ENCODE measurements at regions not wholly inside any gene's neighbourhood (a gene's known extent, or its start where the extent isn't known, plus 50 kb on each side); places are given as distances from the start of the nearest gene placed in this dataset.

DNA sequence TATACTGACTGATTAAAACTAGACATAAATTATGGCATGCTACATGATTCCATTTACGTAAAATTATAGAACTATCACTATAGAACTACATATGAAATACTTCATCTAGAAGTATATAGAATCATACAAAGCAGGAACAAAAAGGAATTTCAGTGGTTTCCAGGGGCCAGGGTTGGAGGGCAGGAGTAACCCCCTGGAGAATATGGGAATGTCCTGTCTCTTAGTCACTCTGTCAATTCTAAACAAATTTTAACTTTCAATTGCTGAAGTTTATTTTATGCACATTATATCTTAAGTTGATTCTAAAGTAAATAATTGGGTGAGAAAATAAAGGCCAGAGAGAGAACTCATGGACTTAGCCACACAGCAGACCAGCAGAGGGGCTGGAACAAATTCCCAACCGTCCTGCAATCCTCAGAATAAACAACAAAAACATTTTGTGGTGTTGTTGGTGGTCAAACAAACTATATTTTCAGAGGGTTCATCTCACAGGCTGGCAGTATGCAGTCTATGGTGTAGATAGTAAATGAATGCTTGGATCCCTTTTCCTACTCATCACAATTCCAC is 476.9 kb upstream of the SLIT2 start:
- DNase-seq = peak; percentile 41

DNA sequence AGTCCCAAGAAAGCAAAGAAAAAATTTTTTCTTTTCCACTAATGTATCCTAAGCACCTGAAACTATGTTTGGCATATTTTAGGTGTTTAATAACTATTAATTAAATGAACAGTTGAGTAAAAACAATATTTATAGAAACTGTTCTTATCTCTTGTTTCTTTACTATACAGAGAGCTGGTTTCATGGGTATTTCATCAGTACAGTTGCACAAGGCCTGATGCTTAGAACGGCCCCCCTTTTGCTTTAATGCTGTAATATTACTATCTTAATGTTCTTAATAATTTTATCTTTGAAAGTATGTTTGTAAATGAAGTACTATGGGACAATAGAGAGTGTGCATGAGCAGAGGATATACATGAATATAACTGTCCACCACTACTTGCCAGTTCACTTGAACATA is 479.1 kb upstream of the SLIT2 start:
- DNase-seq = no peak

DNA sequence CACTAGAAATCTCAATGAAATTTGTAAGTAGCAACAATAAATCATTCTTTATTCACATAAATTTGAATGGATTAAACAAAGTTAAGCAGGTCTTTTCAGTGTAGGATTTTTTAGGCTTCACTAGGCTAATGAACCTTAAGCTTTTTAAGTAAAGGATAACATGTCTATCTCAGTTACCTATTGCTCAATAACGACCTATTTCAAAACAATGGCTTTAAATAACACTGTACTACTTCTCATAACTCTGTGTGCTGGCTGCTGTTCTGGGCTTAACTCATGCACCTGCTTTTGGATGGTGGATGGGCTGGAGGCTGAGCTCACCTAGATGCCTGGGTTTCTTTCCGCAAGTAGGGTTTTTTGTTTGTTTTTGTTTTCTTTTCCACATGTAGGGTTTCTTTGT is 495.0 kb upstream of the SLIT2 start:
- no peak for DNase-seq

DNA sequence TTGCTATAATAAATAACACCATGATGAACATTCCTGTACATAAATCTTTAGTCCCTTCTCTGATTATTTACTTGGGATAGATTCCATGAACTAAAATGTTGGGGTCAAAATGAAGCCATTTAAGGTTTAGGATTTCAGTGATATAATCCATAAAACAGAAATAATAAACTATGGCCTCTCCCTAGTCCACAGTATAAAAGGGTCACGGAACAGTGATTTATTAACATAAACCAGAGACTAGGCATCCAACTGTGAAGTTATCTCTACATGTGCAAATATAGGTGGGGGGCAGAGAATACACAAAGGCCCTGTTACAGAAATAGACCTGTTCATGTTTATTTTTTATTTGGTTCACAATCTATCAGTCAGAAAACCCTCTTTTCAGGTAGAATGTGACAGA is 499.1 kb upstream of the SLIT2 start:
- peak; percentile 40 for DNase-seq

DNA sequence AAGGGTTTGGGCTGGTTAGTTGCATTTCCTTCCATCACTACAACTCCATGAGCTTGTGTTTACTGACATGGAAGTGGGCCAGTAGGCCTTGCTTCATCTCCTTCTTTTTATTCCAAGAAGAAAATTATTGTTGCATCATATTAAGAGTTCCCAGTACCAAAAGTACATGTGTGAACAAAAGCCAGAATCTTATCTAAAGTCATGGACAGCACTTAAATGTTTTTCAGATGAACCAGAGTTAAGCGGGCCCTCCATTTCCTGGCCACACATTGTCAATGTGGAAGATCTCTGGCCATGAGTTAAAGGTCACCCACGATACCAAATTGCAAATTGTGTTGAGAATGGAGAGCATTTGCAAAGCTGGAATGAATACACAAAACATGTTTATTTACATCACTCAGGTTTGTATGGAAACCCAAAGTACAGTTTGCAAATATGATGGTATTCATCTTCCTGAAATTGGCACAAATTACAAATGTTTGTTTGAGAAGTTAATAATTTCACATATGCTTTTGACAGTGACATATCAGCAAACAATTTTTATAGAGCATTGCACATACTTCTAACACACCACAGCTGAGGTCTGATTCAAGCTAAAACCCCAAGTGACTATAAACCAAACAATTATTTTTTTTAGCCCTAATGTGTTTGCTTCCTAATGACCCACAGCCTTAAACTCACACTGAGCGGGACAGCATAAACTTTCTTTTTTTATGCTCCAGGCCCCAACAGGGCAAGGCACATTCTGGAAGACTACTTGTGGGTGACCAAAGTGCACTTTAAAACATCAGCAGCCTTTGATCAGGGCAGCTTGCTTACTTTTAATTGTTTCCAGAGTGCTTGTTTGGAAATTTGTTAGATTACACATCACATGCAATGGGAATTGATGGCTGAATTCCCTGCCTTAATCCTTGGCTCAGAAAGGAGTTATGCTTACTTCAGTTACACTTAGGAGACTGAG is 502.9 kb upstream of the SLIT2 start:
- peak; percentile 87 for DNase-seq

DNA sequence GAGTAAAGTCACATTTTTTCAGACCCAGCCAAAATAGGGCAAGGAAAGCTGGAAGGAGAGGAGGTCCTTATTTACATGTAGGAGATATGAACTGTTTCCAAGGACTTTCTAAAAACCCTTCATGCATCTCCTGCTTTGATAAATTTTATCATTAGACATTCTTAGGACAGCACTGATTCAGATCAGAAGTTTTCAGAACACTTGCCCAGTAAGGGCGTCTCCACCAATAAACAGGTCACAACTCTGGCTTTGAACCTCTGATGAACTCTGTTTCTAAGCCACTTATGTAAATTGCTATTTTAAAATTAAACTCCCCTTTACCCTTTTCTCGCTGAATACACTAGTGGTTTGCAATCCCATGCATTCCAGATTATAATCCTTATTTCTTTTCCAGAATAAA is 505.3 kb upstream of the SLIT2 start:
- no peak for DNase-seq

DNA sequence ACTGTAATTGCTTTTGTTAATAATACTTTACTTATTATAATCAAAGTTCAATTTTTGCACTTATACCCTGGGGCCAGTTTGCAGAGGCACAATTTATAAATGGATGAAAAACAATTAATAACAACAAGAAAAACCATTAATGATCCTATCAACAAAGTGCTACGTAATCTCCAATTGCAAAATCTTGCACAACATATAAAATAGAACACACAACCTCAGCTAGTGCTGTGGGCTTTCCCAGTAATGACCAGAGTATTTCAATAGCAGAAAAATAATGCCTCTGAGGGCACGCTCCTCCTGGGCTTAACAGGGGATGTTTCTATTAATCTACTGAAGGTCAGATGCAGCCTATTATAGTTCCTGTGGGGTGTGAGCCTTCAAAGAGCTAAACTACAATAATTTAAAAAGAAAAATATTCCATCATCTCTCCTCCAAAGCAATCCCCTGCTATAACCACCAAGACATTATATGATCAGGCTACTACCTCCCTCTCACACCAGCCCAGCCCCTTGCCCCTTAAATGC is 508.5 kb upstream of the SLIT2 start:
- no peak for DNase-seq

DNA sequence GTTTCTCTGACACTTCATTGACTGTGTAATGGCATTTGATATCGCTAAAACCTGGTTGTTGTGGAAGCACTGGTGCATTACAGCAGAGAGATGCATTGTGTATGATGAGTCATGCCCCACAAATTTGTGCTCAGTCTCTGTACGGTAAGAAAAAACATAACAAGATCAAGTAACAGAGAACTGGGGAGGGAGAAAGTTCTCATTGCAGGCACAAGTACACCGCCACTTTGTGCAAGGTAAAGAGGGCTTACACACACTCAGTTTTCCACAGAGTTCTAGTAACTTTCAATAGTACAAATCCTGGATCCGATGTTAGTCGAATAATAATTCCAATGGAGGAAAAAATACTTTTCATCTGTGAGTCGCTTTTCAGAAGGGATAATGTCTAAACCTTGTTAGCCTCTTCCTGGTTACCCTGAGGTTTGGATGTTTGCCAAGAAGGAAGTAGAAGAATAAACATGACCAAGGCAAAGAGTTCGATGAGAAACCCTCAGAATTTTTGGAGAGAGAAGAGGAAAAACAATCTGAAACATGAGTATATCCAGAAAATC is 512.5 kb upstream of the SLIT2 start:
- peak; percentile 87 for DNase-seq

DNA sequence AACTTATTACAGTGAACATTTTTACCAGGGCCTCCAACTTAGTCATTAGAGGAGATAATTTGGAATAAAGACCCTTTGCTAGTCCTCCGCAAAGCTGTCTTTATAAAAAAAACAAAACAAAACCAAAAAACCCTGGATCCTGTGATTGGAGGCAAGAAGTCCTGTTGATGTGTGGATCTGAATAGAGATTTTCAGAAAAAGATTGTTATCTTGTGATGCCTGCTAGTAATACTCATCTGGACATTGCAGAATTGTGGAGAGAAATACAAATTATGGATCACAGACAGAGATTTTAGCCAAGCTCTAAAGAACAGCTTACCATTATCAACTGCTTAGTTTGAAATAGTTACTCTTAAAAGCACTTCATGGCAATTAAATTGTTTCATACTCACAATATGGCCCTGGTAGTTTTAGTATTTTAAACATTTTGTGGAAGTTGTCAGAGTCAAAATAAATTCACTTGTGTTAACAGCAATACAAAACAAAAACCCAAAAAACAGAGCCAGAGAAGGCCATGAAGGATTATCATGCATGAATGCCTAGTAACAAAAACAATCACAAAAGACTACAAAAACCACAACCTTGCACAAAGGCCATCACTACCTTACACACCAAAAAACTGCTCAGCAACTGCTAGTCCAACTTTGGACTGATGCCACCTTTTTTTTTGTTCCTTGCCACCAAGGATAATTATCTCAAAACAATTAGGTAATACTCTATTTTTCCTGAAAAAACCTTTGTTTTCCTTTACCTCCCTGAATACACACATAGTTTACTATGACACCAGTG is 514.5 kb upstream of the SLIT2 start:
- DNase-seq = no peak

DNA sequence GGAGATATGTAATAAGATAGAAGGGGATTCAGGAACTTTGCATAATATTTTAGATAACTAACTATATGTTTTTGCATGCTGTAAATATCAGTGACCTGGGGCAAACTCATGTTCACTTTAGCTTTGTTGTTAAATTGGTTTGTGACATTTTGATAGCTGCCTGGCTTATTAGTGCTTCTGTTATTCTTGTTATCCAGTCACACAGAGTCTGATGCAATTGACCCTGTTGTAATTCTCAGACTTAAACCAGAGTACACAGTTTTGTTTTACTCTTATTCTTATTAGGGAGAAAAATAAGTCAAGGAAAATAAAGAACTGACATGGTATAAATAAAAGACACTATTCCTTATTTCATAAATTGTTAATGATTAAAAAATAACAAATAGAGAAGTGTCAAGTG is 516.7 kb upstream of the SLIT2 start:
- DNase-seq = no peak

DNA sequence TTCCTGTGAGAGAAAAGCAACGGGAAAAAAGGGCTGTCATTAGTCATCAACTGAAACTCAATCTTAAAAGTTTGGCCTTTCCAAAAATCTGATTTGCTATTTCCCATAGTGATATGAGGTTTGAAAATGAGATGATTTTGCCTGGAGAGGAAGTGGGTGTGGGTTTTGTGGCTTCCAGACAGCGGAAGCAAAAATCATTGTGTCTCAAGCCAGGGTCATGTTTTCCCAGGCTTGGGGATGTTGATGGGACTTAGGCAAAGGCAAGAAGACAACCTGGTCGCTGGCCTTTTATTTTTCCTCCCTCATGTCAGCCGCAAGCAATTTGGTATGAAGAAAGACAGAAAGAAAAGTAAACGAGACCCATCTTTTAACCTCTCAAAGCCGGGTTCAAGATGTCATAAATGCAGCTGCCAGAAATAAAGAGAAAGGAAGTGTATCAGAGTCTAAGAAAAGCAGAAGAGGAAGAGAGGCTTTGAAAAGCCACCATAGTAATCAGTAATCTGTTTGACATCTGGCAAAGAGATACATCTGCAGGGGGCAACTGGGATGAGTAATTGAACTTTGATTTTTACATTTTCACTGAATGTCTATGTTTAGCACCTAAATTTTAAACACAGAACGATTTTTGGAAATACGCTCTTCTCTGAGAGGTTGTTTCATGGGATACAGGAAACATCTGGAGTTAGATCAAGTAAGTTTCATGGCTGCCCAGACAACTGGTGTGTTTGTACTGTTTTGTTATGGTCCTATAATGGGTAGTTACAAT is 521.6 kb upstream of the SLIT2 start:
- DNase-seq = peak; percentile 61

DNA sequence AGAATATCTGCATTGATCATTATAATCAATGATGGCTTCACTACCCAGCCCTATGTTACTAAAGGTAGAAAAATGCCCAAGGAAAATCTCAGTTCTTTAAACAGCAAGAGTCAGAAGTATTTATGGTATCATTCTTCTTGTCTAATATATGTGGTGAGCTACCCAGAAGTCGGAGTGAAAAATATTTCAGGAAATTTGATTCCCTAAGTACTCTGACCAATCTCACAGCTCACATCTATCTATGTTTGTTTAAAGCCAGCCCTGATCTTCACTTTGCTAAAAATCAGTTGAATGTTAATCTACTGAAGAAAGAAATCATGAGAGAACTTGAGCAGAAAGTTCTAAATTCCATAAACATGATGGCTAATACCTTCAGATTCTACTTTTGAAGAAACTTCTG is 522.9 kb upstream of the SLIT2 start:
- no peak for DNase-seq

DNA sequence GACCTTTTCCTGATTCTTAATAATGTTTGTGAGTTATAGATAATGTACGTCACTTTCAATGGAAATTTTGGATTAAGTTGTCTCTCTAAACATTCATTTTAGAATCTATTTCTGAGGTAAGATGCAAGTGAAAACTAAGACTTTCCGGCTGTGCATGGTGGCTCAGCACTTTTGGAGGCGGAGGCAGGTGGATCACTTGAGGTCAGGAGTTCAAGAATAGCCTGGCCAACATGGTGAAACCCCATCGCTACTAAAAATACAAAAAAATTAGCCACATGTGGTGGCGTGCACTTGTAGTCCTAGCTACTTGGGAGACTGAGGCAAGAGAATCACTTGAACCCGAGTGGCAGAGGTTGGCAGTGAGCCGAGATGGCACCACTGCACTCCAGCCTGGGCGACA is 524.6 kb upstream of the SLIT2 start:
- DNase-seq = no peak

DNA sequence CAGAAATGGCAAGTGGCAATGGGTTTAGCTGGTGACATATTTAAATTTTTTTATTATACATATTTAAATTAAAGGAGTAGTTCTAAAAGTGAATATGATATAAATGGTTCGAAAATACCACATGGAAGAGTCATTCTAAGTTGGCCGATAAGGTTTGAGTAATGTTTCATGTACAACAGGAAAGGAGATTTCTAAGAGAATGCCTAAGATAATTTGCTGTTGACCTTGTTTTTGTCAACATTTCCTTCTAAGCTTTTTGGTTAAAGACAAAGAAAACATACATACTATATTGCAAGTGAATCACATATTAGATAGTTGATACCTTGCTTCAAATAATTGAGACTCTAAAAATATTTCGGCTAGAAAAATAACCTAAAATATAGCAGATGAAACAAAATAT is 526.6 kb upstream of the SLIT2 start:
- DNase-seq = no peak

DNA sequence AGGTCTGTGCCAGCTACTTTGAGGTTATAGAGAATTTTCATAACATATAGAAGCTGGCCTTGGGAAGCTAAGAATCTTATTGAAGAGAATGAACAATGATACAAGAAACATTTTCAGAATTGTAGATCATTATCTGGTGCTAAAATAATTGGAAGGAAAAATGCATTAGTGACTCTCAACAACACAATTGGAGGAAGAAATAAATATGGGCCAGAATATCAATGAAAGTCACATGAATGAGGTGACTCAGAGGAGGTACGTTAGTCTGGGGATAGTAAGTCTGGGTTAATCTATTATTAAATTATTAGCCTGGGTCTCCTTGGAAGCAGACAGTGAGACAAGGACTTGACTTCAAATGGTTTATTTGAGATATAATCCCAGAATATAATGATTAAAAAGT is 529.3 kb upstream of the SLIT2 start:
- DNase-seq = no peak

DNA sequence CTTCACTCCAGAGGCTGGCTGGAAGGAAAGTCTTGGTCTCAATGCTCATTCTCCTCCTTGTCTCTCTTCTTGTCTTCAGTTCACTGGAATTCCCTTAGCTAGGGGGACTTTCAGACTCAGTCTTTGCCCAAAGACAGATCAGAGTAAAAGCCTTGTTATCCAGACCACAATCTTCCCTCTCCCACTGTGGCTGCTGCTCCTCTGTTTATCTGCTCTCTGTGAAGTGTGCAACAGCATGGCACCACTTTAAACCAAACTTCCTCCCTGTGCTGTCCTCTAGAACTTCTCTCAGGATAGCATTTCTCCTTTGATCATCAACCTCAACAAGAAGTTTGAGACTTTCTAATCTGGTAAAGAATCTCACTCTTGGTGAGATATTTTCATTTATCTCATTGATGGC is 530.1 kb upstream of the SLIT2 start:
- DNase-seq = no peak

DNA sequence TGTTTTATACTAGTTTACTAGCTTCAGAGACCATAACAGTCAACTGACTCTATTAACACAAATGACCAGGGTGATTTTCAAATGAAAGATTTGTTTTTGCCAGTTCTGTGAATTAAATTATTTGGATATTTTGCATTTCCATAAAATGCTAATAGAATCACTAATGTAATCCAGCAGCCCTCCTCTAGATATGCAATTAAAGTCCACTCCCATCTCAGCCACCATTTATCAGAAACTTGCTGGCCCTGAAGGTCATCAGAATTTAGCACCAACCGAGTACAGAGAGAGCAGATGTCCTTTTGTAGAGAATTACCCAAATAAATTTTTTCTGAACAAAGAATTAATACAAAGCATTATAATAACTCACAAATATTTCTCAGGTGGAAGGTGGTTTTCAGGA is 531.1 kb upstream of the SLIT2 start:
- DNase-seq = no peak

DNA sequence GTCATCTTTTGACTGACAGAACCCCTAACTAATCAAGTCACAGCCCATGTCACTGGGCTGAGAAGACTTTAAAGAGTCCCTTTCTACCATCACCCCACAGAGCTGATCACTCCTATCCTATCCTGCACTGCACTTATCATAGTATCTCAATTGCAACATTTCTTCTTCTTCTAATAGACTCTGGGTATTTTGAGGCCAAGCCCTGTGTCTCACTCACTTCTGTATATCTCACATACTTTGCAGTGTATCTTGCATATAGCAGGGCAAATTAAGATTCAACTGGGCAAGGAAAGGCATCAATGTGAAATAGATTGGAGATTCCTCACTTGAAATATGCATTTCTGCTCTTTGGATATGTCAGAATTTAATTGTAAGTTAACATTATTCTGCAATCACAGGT is 531.5 kb upstream of the SLIT2 start:
- DNase-seq = no peak

DNA sequence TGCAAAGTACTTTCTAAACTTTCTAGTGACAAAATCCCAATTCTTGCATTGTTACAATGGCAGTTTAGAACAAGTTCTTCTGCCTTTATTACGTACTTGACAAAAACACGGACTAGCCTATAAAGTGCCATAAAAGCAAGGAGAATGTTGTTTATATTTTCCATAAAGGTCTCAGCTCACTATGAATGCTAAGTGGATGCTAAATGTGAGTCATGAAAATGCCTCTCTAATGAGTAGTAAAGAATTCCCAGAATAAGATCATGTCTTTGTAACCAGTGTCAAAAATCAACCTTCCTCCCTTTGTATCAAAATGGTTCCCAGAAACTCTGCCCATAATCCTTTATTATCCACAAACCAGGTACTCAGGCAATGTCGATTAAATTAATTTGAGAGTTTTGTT is 539.8 kb upstream of the SLIT2 start:
- peak; percentile 60 for DNase-seq

DNA sequence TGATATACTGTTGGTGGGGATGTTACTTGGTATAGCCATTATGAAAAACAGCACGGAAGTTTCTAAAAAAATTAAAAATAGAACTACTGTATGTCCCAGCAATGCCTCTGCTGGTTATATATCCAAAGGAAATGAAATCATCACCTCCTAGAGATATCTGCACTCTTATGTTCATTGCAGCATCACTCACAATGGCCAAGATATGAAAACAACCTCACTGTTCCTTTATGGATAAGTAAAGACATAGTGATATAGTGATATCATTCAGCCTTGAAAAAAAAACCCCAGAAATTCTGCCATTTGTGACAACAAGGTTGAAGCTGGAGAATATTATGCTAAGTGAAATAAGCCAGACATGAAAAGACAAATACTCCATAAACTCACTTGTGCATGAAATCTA is 543.8 kb upstream of the SLIT2 start:
- DNase-seq = no peak

DNA sequence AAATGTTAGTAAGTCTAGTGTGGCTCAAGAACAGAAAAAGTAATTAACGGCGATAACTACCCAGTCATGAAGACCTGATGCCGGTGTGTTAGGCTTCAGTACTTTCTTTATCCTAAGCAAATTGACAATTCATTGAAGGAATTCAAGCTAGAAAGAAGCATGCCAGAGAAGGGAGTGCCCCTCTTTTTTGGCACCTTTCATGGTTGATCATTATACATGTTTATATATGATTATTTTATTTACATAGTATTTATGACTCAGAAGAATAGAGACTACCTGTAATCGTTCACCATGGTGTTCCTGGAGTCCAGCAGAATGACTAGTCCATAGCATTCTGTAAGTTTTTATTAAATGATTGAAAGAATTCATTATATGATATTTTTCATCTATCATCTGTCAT is 548.3 kb upstream of the SLIT2 start:
- no peak for DNase-seq

DNA sequence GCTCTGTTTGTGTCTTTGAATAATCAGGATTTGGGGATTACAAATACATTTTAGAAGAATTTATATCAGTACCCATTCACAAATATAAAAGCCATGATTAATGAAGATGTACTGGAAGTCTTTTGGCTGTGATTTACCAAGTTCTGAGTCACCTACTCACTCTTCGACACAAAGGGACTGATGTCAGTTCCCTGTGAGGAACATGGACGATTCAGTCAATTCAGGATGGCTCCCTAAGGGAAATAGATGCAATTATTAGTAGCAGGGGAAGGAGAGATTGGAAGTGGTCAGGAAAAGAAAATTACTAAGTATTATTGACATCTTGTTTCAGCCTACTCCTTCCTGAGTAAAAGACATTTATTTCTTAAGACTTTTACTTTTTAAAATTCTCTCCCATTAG is 550.7 kb upstream of the SLIT2 start:
- DNase-seq = peak; percentile 35

DNA sequence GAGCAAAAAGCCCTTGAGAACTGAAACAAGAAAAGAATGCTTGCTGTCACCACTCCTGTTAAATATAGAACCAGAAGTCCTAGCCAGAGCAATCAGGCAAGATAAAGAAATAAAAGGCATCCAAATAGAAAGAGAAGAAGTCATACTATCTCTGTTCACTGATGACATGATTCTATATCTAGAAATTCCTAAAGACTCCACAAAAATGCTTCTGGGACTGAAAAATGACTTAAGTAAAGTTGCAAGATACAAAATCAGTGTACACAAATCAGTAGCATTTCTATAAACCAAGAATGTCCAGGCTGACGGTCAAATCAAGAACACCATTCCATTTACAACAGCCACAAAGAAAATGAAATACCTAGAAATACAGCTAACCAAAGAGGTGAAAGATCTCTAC is 552.7 kb upstream of the SLIT2 start:
- DNase-seq = peak; percentile 21
